ENCODE measurements at regions not wholly inside any gene's neighbourhood (a gene's known extent, or its start where the extent isn't known, plus 50 kb on each side); places are given as distances from the start of the nearest gene placed in this dataset.

GRCh38 chr16:65548470-65548869 lies 426.6 kb upstream of the CDH11 start:
- Histone ChIP-seq H3K27ac (ENCODE audit: insufficient read depth, low read length) (peak overlapping the region; percentile 49), H3K4me2 (ENCODE audit: extremely low read depth, insufficient read depth, low read length) (peak overlapping the region; percentile 25), H3K27me3 (ENCODE audit: control insufficient read depth, insufficient read depth, low read length) (no peaks in the 10 kb centered on the region), H3K9ac (ENCODE audit: insufficient read depth, low read length) (no peak overlapping the region), H3K4me1 (ENCODE audit: control insufficient read depth, extremely low read depth, insufficient read depth, low read length) (peaks cover 19% of the 10 kb centered on the region), H3K79me2 (ENCODE audit: control insufficient read depth, insufficient read depth, low read length) (no peaks in the 10 kb centered on the region), H4K20me1 (ENCODE audit: control insufficient read depth, extremely low read depth, insufficient read depth, low read length) (no peaks in the 10 kb centered on the region), H3K9me3 (ENCODE audit: control insufficient read depth, insufficient read depth, low read depth, low read length) (no peaks in the 10 kb centered on the region), H2AFZ (ENCODE audit: low read length) (no peak overlapping the region), H3K36me3 (ENCODE audit: control insufficient read depth, insufficient read depth, low read length) (no peaks in the 10 kb centered on the region), H3K4me3 (replicated peaks in 1 of 4; ENCODE audit: control extremely low read depth in 1 of 4, insufficient read depth in 1 of 4, low read depth in 3 of 4, low read length in 4 of 4) (peak overlapping the region in 1 of 4 experiments; percentile 8)
- DNase-seq (ENCODE audit: low read depth in 2 of 2) = no peak
- TF ChIP-seq, protein P1, sequence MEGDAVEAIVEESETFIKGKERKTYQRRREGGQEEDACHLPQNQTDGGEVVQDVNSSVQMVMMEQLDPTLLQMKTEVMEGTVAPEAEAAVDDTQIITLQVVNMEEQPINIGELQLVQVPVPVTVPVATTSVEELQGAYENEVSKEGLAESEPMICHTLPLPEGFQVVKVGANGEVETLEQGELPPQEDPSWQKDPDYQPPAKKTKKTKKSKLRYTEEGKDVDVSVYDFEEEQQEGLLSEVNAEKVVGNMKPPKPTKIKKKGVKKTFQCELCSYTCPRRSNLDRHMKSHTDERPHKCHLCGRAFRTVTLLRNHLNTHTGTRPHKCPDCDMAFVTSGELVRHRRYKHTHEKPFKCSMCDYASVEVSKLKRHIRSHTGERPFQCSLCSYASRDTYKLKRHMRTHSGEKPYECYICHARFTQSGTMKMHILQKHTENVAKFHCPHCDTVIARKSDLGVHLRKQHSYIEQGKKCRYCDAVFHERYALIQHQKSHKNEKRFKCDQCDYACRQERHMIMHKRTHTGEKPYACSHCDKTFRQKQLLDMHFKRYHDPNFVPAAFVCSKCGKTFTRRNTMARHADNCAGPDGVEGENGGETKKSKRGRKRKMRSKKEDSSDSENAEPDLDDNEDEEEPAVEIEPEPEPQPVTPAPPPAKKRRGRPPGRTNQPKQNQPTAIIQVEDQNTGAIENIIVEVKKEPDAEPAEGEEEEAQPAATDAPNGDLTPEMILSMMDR (conservative IDR thresholded peaks at IDR 0.05 in 1 of 2, IDR thresholded peaks at IDR 0.05 in 1 of 2; ENCODE audit: low read depth in 1 of 2, low read length in 2 of 2) = peak; percentile 6 to 19
- TF ChIP-seq EZH2 (IDR thresholded peaks at IDR 0.05; ENCODE audit: low read length, missing control alignments) = no peak

- Histone ChIP-seq H3K27ac (ENCODE audit: insufficient read depth, low read length) (peak overlapping the region; percentile 49), H3K79me2 (ENCODE audit: control insufficient read depth, insufficient read depth, low read length) (no peaks in the 10 kb centered on the region), H3K4me1 (ENCODE audit: control insufficient read depth, extremely low read depth, insufficient read depth, low read length) (peaks cover 19% of the 10 kb centered on the region), H3K9me3 (ENCODE audit: control insufficient read depth, insufficient read depth, low read depth, low read length) (no peaks in the 10 kb centered on the region), H3K9ac (ENCODE audit: insufficient read depth, low read length) (no peak overlapping the region), H2AFZ (ENCODE audit: low read length) (peak overlapping the region; percentile 53), H3K36me3 (ENCODE audit: control insufficient read depth, insufficient read depth, low read length) (no peaks in the 10 kb centered on the region), H4K20me1 (ENCODE audit: control insufficient read depth, extremely low read depth, insufficient read depth, low read length) (no peaks in the 10 kb centered on the region), H3K4me3 (replicated peaks in 1 of 4; ENCODE audit: control extremely low read depth in 1 of 4, insufficient read depth in 1 of 4, low read depth in 3 of 4, low read length in 4 of 4) (peak overlapping the region in 1 of 4 experiments; percentile 8), H3K4me2 (ENCODE audit: extremely low read depth, insufficient read depth, low read length) (peak overlapping the region; percentile 28), H3K27me3 (ENCODE audit: control insufficient read depth, insufficient read depth, low read length) (no peaks in the 10 kb centered on the region)
- peak; percentile 84 to 99 for DNase-seq (ENCODE audit: low read depth in 2 of 2)
- TF ChIP-seq EZH2 (IDR thresholded peaks at IDR 0.05; ENCODE audit: low read length, missing control alignments) = no peak
- TF ChIP-seq, protein P1 (conservative IDR thresholded peaks at IDR 0.05 in 1 of 2, IDR thresholded peaks at IDR 0.05 in 1 of 2; ENCODE audit: low read depth in 1 of 2, low read length in 2 of 2) = no peak
Measured at GRCh38 chr16:65547772-65548446, 426.0 kb upstream of the CDH11 start.

- H3K36me3 ChIP-seq (ENCODE audit: control insufficient read depth, insufficient read depth, low read length) = no peaks in the 10 kb centered on the region
- peak overlapping the region; percentile 53 for H2AFZ ChIP-seq (ENCODE audit: low read length)
- no peak overlapping the region for H3K27ac ChIP-seq (ENCODE audit: insufficient read depth, low read length)
- H4K20me1 ChIP-seq (ENCODE audit: control insufficient read depth, extremely low read depth, insufficient read depth, low read length) = no peaks in the 10 kb centered on the region
- H3K4me1 ChIP-seq (ENCODE audit: control insufficient read depth, extremely low read depth, insufficient read depth, low read length) = peaks cover 19% of the 10 kb centered on the region
- H3K9me3 ChIP-seq (ENCODE audit: control insufficient read depth, insufficient read depth, low read depth, low read length) = no peaks in the 10 kb centered on the region
- no peaks in the 10 kb centered on the region for H3K79me2 ChIP-seq (ENCODE audit: control insufficient read depth, insufficient read depth, low read length)
- H3K27me3 ChIP-seq (ENCODE audit: control insufficient read depth, insufficient read depth, low read length) = no peaks in the 10 kb centered on the region
- peak; percentile 45 to 84 for DNase-seq (ENCODE audit: low read depth in 2 of 2)
- H3K4me2 ChIP-seq (ENCODE audit: extremely low read depth, insufficient read depth, low read length) = peak overlapping the region; percentile 88
- TF ChIP-seq, protein P1 (conservative IDR thresholded peaks at IDR 0.05 in 1 of 2, IDR thresholded peaks at IDR 0.05 in 1 of 2; ENCODE audit: low read depth in 1 of 2, low read length in 2 of 2) = no peak
- no peak for TF ChIP-seq EZH2 (IDR thresholded peaks at IDR 0.05; ENCODE audit: low read length, missing control alignments)
- no peak overlapping the region for H3K9ac ChIP-seq (ENCODE audit: insufficient read depth, low read length)
- H3K4me3 ChIP-seq (replicated peaks in 1 of 4; ENCODE audit: control extremely low read depth in 1 of 4, insufficient read depth in 1 of 4, low read depth in 3 of 4, low read length in 4 of 4) = no peak overlapping the region
Measured at GRCh38 chr16:65546353-65546791, 424.5 kb upstream of the CDH11 start.
